GM18870 (cell line): ENCODE measurements at regions not wholly inside any gene's neighbourhood (a gene's known extent, or its start where the extent isn't known, plus 50 kb on each side); places are given as distances from the start of the nearest gene placed in this dataset.

ENCODE experiments used
- ATAC-seq: cut with Tn5 transposase; IDR thresholded peaks from one replicate; pipeline ENCODE4 v1.9.1; 2021; ENCODE audit warnings: moderate library complexity; ENCODE audit not compliant: unreplicated experiment

DNA sequence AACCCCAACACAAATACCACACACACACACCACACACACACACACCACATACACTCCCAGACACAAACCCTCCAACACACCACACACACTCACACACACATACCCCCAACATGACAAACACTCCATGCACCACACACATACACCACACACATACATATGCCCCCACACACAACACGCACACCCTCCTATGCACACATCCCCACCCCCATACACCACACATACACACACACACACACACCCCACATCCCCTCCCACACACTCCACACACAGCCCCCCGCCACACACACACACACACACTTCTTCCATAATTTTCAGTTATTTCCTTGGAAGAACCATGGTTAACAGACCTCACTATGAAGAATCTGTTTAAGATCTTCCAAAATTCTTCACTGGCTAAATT, 173.5 kb upstream of the KCNIP4 start:
- no peak for ATAC-seq

DNA sequence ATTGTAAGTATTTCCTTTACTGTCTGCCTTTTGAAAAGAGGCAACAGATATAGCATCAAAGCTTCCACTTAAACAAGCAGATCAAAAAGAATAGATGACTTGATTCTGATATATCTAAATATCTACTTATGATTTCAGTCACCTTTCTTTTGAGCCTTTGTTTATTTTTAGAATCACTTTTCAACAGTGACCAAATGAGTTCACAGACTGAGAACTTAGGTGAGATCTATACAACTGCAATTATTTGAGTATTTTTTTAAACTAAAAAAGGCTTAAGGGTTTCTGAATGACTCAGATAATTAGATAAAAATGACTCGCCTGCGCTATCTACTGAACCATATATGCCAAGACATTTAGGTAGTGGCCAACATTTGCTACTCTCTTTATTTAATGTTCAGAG, 166.7 kb upstream of the KCNIP4 start:
- ATAC-seq = no peak

DNA sequence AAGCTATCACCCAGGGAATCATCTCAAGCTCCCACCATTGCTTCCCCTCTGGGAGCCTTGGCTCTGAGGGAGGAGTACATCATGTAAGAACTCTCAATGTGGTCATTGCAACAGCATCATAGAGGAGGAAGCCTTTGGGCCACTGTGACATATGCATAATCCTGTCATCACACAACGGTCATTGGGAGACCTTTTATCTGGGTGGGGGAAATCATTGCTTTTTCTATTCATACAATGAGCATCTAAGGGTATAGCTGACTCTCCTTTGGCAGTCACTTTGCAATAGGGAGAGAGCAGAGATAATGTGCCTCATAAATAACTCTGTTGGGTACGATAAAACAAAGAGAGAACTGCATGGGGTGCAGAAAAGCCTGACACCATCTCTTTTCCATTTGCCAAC, 155.2 kb upstream of the KCNIP4 start:
- ATAC-seq = no peak

DNA sequence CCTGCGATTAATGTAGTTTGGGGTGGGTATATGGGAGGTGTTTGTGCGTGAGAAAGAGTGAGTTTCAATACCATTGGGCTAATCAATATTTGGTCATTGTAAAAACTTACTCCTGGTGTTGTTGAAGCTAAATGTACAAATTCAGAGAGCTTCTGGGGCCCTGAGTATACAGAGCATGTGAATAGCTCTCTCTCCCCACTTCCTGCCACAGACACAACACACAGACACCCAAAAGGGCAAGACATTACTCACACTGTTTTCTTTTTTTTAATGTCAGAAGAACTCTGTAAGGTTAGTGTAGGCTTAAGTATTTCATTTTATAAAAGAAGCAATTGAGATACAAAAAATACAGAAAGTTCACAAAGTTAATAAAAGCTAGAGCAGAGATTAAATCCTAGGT, 151.3 kb upstream of the KCNIP4 start:
- no peak for ATAC-seq

DNA sequence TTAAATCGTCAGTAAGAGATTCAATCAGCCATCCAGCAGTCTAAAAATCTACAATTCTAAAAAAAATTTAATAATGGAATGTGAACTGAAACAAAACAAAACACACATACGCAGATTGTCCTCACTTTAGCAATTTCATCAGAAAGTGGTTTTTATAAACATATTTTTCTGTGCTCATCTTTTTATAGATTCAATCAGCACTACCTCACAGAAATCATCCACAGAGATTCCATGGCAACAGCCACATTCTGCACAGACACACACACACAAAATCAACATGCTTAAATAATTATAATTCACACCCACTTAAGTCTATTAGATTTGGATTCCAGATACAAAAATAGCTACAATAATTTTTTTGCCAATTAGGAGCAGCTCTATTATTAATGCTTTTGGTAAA, 149.0 kb upstream of the KCNIP4 start:
- no peak for ATAC-seq

DNA sequence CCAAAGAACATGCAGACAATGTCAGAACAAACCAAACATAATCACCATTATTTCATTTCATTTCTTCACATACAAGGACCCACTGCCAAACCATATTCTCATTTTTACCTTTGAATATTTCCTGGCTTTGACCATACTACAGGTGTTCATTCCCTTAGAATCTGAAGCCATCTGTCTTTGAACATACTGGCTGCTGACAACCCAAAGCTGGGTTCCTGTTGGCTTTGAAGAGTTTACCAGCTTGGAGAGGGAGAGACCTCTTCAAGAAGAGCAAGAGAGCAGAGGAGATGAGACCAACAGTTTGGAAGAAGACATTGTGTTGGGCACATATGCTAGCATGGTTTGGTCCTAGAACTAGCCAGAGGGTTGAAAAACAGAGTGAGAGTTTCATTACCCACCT, 145.6 kb upstream of the KCNIP4 start:
- no peak for ATAC-seq

DNA sequence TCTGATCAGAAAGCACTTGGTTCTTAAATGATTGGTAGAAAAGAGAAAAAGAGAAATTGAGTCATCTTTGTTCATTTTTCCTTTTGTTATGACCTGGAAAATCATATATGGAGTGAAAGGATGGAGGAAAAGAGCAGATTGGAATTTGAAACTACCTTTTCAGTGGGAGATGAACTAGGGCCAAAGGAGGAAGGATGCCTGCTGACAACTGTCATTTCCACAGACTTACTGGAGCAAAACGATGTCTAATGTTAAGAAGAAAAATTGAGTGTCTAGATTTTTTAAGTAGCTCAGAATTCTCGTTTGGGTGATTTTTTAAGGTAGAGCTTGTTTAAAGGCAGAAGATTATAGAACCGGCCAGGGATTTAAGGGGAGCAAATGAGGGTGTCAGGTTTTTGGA, 144.6 kb upstream of the KCNIP4 start:
- ATAC-seq = no peak

DNA sequence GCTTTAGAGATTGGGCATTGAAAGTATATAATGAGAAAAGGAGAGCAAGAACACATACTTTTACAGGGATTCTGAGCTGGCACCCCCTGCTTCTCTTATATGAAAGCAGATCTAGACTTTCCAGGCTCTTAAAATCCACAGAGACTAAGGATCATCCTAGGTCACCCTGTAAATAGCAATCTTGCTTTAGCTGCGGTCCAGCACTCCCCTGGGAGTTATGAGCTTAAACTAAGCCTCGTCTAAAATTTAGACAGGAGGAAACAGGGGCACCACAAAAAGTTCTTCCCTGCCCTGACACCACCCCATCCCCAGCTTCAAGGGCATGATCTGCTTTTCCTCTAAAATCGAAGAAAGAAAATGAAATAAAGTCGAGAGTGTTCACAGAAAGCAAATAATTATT, 143.3 kb upstream of the KCNIP4 start:
- no peak for ATAC-seq

DNA sequence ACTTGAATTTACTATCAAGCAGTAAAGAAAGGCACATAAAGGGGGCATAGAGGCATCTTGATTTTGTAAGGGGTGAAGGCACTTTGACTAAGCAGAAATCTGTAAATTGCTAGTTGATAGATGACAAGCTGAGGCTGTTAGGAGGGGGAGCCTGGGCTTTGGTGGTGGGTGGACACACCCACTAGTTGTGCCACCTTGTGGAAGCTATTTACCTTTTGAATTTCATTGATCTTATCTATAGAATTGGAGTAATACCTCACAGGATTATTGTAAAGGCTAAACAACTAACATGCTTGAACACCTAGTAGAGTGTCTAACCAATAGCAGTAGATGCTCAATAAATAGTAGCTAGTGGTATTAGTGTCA, 142.8 kb upstream of the KCNIP4 start:
- ATAC-seq = no peak

DNA sequence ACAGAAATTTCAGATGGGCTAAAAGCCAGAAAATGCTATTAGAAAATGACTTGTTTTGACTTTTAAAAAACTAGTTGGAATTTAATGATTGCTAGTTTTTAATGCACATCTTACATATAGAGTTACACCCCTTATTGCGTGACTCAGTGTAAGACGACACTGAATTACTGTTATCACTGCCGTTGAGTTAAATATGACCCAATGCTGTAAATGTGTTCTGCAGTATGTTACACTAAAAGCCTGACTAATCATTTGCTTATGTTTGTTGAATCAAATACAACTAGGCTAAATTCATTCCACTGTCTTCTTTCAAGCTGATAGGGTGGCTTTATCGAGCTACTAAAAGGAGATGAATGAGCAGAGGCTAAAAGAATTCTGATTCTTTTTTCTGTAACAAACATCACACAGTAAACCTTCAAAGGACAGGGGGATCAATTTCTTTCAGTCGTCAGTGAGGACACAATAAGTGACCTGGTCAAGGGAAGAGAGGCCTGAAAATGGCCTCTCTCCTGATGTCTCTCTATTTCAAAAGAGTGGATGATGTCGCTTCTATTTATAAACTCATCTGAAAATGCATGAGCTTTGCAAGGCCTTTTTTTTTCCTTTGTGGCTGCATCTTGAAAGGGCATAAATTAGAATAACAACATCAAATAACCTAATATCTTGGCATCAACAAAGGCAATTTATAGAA, 142.2 kb upstream of the KCNIP4 start:
- no peak for ATAC-seq

DNA sequence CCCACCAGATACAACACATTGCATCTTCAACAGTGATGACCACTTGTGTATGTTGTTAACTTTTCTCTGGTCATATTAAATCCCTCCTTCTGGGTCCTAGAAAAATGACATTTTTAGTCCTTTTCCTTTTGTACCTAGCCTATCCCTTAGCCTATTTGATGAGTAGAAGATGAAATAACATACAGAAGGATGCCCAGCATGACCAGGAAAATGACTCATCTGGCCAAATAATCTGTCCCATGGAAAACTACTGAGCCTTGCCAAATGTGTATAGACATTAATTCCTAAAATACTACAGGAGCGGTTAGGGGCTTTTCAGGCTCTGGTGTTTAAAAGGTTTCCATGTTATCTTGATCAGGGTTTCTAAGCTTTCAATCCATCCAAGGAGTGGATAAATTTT, 129.0 kb upstream of the KCNIP4 start:
- no peak for ATAC-seq

DNA sequence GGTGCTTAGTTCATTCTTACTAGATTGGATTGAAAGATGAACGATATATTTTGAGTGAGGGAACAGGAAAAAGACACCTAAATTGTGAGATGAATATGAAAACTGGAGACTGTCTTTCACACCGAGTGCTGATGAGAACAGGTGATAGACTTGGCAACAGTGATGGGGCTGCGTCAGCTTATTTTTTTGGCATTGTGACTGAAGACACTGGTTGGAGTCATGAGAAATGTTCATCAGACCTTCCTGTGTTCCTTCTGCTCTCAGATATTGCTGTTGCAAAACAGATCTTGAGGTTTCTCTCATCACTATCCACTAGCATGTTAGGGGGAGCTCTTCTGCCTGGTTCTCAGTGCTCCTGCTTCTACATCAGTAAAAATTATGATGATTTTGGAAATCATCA, 124.2 kb upstream of the KCNIP4 start:
- ATAC-seq = no peak

DNA sequence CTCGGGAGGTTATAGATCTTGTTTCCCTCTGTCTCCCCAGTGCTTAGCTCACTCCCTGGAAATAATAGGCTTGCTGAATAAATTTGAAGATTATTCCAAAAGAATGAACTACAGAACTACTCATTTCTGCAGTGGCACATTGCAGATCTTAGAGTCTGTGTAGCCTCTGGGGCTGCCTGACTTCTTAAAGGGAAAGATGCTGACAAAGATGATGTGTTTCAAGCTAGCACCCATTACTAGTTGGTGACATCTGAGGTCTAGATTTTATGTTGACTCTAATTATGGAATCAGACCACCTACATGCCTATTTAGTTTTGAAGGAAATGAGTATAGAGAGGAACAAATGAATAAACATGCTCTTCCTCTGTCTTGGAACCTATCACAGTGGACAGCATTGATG, 123.7 kb upstream of the KCNIP4 start:
- ATAC-seq = peak; percentile 0

DNA sequence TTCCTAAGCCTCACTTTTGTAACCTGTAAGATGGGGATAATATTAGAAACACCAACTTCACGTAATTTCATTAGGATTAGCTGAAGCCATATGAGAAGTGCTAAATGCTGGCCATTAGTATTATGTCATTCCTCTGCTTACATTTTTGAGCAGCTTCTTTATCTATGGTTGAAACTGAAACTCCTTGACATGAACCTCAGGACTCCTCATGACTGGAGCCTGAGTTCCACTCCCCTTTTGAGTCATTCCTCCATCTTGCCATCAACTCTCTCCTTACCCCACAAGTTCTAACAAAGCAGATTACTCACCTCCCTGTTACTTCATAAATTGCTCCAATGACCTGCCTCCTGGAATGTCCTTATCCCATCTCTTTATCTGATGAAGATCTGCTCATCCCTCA, 123.2 kb upstream of the KCNIP4 start:
- peak; percentile 99 for ATAC-seq

DNA sequence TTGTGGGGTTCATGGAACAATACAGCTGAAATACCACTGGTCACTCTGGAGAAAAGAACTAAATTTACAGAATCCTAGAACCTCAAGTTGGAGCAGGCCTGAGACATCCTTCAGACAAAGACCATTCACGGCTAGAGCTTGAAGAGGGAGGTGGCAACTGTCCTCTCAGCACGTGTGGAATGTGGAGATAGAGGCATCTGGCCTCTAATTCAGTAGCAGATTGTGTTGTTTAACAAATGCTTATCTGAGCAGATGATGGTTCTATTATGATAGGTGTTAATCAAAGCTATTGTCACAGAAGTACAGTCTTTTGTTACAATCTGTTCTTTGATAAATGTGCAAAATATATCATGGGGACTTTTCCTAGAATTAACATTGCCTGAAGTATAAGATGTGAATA, 121.7 kb upstream of the KCNIP4 start:
- no peak for ATAC-seq

DNA sequence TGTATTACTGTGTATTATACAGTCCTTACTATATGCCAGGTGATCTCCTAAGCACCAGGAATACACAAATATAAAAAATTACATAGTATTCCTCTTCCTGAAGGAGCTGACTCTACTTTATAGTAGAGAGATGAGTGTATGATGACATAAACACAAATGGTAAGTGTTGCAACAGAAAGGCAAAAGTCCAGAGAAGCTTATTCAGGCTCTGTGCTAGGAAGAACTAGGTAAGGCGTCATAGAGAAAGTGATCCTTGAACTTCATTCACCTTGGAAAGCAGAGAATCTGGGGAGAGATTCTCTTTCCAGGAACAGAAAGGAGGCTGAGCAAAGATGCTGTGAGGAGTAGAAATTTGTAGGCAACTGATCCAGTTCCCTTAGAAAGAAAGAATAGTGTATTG, 115.0 kb upstream of the KCNIP4 start:
- no peak for ATAC-seq

DNA sequence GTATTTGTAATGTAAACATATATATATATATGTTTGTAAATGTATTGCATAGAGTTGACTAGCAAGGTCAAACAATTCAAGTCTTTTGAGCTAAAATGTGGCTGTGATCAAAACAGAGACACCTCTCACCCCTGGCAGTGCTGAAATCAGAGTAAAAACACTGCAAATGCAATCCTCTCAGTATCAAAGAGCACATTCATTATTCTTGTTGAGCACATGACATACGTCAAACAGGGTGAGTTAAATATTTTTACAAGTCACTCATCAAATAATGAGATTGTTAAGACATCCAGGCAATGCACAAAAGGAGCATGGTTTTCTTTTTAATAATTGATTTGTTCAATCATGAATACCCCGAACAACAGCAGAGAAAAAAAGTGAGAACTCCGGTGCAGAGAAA, 114.1 kb upstream of the KCNIP4 start:
- ATAC-seq = no peak

DNA sequence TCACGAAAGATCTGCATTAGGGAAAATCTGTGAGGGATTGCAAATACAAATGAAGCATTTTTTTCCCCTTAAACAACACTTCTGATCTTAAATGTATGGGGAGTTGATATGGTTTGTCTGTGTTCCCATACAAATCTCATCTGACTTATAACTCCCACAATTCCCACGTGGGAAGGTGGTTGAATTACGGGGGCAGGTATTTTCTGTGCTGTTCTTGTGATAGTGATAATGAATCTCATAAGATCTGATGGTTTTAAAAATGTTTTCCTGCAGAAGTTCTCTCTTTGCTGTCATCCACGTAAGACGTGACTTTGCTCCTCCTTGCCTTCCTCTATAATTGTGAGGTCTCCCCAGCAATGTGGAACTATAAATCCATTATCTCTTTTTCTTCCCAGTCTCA, 107.4 kb upstream of the KCNIP4 start:
- no peak for ATAC-seq

DNA sequence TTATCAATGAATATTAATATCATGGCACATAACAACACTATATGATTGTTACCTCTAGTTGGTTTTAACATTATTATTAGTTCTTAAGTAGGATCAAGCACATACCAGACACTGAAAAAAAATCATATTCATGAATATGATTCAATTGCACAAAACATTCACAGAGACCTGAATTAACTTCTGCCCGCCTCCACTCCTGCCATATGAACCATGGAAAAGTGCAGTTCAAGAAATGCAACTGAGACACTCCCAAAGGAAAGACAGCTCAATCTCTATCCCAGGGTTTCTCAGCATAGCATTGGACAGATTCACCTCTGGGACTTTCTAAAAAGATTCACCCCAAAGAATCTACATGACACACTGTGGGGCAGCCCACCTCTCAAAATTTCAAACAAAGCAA, 103.5 kb upstream of the KCNIP4 start:
- ATAC-seq = no peak

DNA sequence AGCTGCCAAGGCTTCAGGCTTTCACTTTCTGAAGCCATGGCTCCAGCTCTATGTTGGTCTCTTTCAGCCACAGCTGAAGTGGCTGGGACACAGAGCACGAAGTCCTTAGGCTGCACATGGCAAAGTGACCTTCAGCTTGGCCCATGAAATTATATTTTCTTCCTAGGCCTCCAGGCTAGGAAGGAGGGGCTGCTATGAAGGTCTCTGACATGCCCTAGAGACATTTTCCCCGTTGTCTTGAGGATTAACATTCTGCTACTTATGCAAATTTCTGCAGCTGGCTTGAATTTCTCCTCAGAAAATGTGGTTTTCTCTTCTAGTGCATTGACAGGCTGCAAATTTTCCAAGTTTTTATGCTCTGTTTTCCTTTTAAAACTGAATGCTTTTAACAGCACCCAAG, 99.8 kb upstream of the KCNIP4 start:
- no peak for ATAC-seq

DNA sequence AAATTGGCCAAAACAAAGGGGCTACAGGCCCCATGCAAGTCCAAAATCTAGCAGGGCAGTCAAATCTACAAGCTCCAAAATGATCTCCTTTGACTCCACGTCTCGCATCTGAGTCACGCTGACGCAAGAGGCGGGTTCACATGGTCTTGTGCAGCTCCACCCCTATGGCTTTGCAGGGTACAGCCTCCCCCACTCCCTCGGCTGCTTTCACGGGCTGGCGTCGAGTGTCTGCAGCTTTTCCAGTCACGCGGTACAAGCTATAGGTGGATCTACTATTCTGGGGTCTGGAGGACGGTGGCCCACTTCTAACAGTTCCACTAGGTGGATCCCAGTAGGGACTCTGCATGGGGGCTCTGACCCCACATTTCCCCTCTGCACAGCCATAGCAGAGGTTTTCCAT, 99.2 kb upstream of the KCNIP4 start:
- no peak for ATAC-seq

DNA sequence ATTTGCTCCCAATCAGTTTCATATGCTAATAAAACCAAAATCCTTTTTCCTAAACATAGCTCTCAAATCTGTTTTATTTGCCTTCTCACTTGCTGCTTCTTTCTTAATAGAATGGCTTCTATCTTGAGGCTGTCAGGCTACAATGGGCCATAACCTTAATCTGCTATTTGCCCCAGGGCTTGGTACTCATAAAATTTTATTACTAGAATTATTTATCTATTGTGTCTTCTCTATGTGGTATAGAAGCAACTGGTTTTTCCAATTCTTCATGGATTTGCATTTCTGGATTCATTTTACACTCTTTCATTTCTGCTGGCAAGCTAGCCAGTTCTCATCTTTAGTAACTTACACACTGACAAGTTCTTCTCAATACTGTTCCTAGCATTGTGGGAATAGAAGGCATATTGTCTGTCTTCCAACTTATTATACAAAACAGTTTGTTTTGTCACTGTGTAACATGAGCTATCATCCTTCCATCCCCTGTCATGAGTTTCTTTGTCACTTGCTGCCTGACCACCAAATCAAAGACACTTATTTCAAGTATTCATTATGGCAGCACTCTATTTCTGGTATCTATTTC, 96.6 kb upstream of the KCNIP4 start:
- ATAC-seq = no peak

DNA sequence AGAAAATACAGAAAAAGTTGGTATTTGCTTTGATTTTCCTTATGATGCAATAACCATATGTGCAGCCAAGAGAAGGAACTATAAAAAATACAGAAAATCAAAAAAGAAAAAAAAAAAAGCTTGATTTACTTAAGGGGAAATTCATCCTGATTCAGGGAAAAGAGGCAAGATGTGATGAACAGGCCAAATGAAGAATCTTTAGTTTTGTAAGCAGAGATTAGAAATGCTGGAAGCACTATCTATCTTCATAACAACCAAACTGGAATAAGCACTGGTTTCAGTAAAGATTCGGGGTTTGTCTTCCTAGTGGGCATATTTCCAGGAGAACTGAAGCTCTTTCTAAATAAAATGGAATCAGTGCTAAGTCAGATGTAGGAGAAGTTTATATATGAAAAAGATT, 82.9 kb upstream of the KCNIP4 start:
- no peak for ATAC-seq
